A549 (cell line): ENCODE measurements at regions not wholly inside any gene's neighbourhood (a gene's known extent, or its start where the extent isn't known, plus 50 kb on each side); places are given as distances from the start of the nearest gene placed in this dataset.

Experiments used
- ATAC-seq, 2 experiments: fragments of 200-7000 bp in 1 of 2; fragments of >200 bp in 1 of 2; cut with Nextera tagmentation in 1 of 2; cut with Tn5 transposase in 1 of 2; 3 replicates each; pipeline versions ENCODE4 v1.8.0 to v1.9.1; 2018 to 2020; ENCODE audit warnings: mild to moderate bottlenecking in 1 of 2, moderate library complexity in 1 of 2
- CTCF ChIA-PET: fragments of 300-600 bp; sonication (Branson Sonifier 250); formaldehyde crosslinking; extraction: SDS; loops from one replicate; lab custom pipeline; 2021; ENCODE audit warnings: antibody characterized with exemption, inconsistent platforms; lab: Yijun Ruan, JAX
- POLR2A ChIA-PET: fragments of 350-600 bp; formaldehyde crosslinking; extraction: SDS; loops from one replicate; lab custom pipeline; 2021; ENCODE audit warnings: antibody characterized with exemption, inconsistent platforms; lab: Yijun Ruan, JAX
- DNase-seq, 2 experiments: peaks; one replicate each; pipeline versions ENCODE4 v3.0.0 to v3.0.0-alpha.2; 2011 to 2016; ENCODE audit warnings: low read depth in 1 of 2, low spot score in 1 of 2
- FAIRE-seq: peaks from 2 replicates; lab custom pipeline; 2011; peaks lifted over from hg19 to GRCh38; lab: Jason Lieb, UNC
- H3K27ac ChIP-seq, 2 experiments: fragments of >200 bp; sonication (Bioruptor Twin); formaldehyde crosslinking; 3 replicates each; pipeline ENCODE4 v1.5.1; 2016 to 2017
- H3K4me1 ChIP-seq: fragments of >200 bp; sonication (Bioruptor Twin); formaldehyde crosslinking; 3 replicates; pipeline ENCODE4 v1.6.1; 2016
- H3K4me2 ChIP-seq: fragments of >200 bp; sonication (Bioruptor Twin); formaldehyde crosslinking; 3 replicates; pipeline ENCODE4 v1.6.1; 2016
- H3K4me3 ChIP-seq: fragments of >200 bp; sonication (Bioruptor Twin); formaldehyde crosslinking; 3 replicates; pipeline ENCODE4 v1.5.1; 2016
- H3K9me3 ChIP-seq: fragments of >200 bp; sonication (Bioruptor Twin); formaldehyde crosslinking; 3 replicates; pipeline ENCODE4 v1.6.1; 2016
- BHLHE40 ChIP-seq: IDR thresholded peaks from 2 replicates; pipeline ENCODE4 v1.6.1; 2012; ENCODE audit warnings: low read depth, low read length, inconsistent platforms
- CBX2 ChIP-seq: fragments of 200-600 bp; sonication (generic); IDR thresholded peaks from 2 replicates; pipeline ENCODE4 v1.6.1; 2016; ENCODE audit warnings: low read depth, mild to moderate bottlenecking, borderline replicate concordance
- CHD4 ChIP-seq: fragments of 200-600 bp; sonication (generic); IDR thresholded peaks from 2 replicates; pipeline ENCODE4 v1.6.1; 2016; ENCODE audit warnings: antibody characterized with exemption, mild to moderate bottlenecking, borderline replicate concordance
- EHF ChIP-seq: fragments of 250-450 bp; sonication (Bioruptor Pico); IDR thresholded peaks from 2 replicates; pipeline ENCODE4 v1.5.0; 2020; ENCODE audit warnings: mild to moderate bottlenecking
- EHMT2 ChIP-seq: fragments of 200-600 bp; sonication (generic); IDR thresholded peaks from 2 replicates; pipeline ENCODE4 v1.6.1; 2016; ENCODE audit warnings: antibody characterized with exemption, low read depth, mild to moderate bottlenecking, moderate library complexity
- EP300 ChIP-seq, 2 experiments: fragments of >200 bp; sonication (Bioruptor Twin); formaldehyde crosslinking; IDR thresholded peaks; 2 replicates in 1 of 2; 3 replicates in 1 of 2; pipeline ENCODE4 v1.6.1; 2016 to 2017
- FOSB ChIP-seq: fragments of 250-450 bp; sonication (Bioruptor Pico); IDR thresholded peaks from 2 replicates; pipeline ENCODE4 v1.5.0; 2020; ENCODE audit warnings: mild to moderate bottlenecking, moderate library complexity
- FOXS1 ChIP-seq: fragments of 250-450 bp; sonication (Bioruptor Pico); IDR thresholded peaks from 2 replicates; pipeline ENCODE4 v1.5.0; 2020; ENCODE audit warnings: mild to moderate bottlenecking, moderate library complexity
- HDAC2 ChIP-seq: fragments of 200-600 bp; sonication (generic); IDR thresholded peaks from 2 replicates; pipeline ENCODE4 v1.6.1; 2016
- HEYL ChIP-seq: fragments of 250-450 bp; sonication (Bioruptor Pico); IDR thresholded peaks from 2 replicates; pipeline ENCODE4 v1.8.0; 2021; ENCODE audit warnings: mild to moderate bottlenecking, moderate library complexity
- HOXB13 ChIP-seq: fragments of 250-450 bp; sonication (Bioruptor Pico); IDR thresholded peaks from 2 replicates; pipeline ENCODE4 v1.5.0; 2020; ENCODE audit warnings: low read depth, mild to moderate bottlenecking, moderate library complexity
- HOXB5 ChIP-seq: fragments of 250-450 bp; sonication (Bioruptor Pico); IDR thresholded peaks from 2 replicates; pipeline ENCODE4 v1.5.0; 2020; ENCODE audit warnings: mild to moderate bottlenecking, moderate library complexity
- JUN ChIP-seq, 2 experiments: fragments of >200 bp; sonication (Bioruptor Twin); formaldehyde crosslinking; IDR thresholded peaks; 2 replicates in 1 of 2; 3 replicates in 1 of 2; pipeline ENCODE4 v1.6.1; 2016 to 2017
- MAZ ChIP-seq: fragments of 150-350 bp; IDR thresholded peaks from 2 replicates; pipeline ENCODE4 v1.6.1; 2014; ENCODE audit warnings: antibody characterized with exemption, low read depth, low read length, borderline replicate concordance
- MYC ChIP-seq: IDR thresholded peaks from 2 replicates; pipeline ENCODE4 v1.6.1; 2012; ENCODE audit warnings: mild to moderate bottlenecking, inconsistent platforms, low read length, improper control_type of control experiment, borderline replicate concordance
- NPAS2 ChIP-seq: fragments of 250-450 bp; sonication (Bioruptor Pico); IDR thresholded peaks from 2 replicates; pipeline ENCODE4 v1.8.0; 2022; ENCODE audit warnings: mild to moderate bottlenecking, moderate library complexity, borderline replicate concordance
- NR3C1 ChIP-seq: fragments of >200 bp; sonication (Bioruptor Twin); formaldehyde crosslinking; IDR thresholded peaks from 3 replicates; pipeline ENCODE4 v1.6.1; 2017
- SMC3 ChIP-seq: fragments of >200 bp; sonication (Bioruptor Twin); formaldehyde crosslinking; IDR thresholded peaks from 3 replicates; pipeline ENCODE4 v1.6.1; 2018; ENCODE audit warnings: inconsistent platforms
- SREBF2 ChIP-seq: fragments of 450-650 bp; IDR thresholded peaks from 2 replicates; pipeline ENCODE4 v1.6.1; 2014; ENCODE audit warnings: mild to moderate bottlenecking, moderate library complexity
- ZFP36 ChIP-seq: fragments of 450-650 bp; IDR thresholded peaks from 2 replicates; pipeline ENCODE4 v1.6.1; 2014; ENCODE audit warnings: borderline replicate concordance; ENCODE audit not compliant: partially characterized antibody
- WGBS: methylation state at CpG from one replicate; pipeline ENCODE4 v1.1.6; 2017; ENCODE audit errors: missing lambda C conversion rate; 5-methylcytosine and 5-hydroxymethylcytosine counted together
- TF ChIP-seq, protein P1 (sequence below): fragments of >200 bp; sonication (Bioruptor Twin); formaldehyde crosslinking; IDR thresholded peaks from 2 replicates; pipeline ENCODE4 v1.6.1; 2016
- TF ChIP-seq, protein P2 (sequence below): fragments of 150-350 bp; IDR thresholded peaks from 2 replicates; pipeline ENCODE4 v1.6.1; 2014; ENCODE audit warnings: low read depth, mild to moderate bottlenecking, low read length
- TF ChIP-seq, protein P3 (sequence below): IDR thresholded peaks from 2 replicates; pipeline ENCODE4 v1.6.1; 2012
- TF ChIP-seq, protein P4 (sequence below): IDR thresholded peaks from 2 replicates; pipeline ENCODE4 v1.6.1; 2012; ENCODE audit warnings: low read depth, borderline replicate concordance
- TF ChIP-seq, protein P5 (sequence below): IDR thresholded peaks from 2 replicates; pipeline ENCODE4 v1.6.1; 2012
- TF ChIP-seq, protein P6 (sequence below): fragments of 200-600 bp; sonication (generic); IDR thresholded peaks from 2 replicates; pipeline ENCODE4 v1.6.1; 2016; ENCODE audit warnings: antibody characterized with exemption, mild to moderate bottlenecking, moderate library complexity

DNA sequence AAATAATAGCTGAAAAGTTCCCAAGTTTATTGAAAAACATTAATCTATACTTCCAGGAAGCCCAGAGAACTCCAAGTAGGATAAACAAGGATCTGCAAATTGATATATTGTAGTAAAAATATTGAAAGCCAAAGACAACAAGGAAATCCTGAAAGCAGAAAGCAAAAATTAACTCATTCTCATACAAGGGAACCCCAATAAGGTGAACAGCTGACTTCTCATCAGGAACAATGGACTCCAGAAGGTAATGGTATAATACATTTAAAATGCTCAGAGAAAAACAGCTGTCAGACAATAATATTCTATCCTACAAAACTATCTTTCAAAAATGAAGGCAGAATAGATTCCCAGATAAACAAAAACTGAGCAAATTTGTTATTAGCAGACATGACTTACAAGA is 138.1 kb upstream of the BMP4 start:
- no peak for DNase-seq

DNA sequence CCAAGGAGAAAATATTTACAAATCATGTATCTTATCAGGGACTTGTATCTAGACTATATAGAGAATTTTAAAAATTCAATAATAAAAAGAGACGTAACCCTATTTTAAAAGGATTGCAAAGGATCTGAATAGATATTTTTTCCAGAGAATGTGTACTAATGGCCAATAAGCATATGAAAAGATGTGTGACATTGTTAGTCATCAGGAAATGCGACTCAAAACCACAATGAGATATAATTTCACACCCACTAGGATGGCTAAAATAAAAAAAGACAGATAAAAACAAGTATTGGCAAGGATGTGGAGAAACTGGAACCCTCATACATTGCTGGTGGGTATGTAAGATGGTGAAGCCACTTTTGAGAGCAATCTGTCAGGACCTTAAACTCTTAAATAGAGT is 141.9 kb upstream of the BMP4 start:
- ATAC-seq (no peak), DNase-seq (no peak), FAIRE-seq (no peak)
- POLR2A ChIA-PET, result no interaction called here
- Histone ChIP-seq H3K9me3 (peaks cover 15% of the 10 kb centered on the region; the same call in 2 of the 3 replicates), H3K4me3 (no peak overlapping the region), H3K4me1 (no peaks in the 10 kb centered on the region), H3K27ac (no peak overlapping the region), H3K4me2 (no peak overlapping the region)
- 63% methylated on average over 2 of the region's 2 CpGs for WGBS
- CTCF ChIA-PET, result no interaction called here
- TF ChIP-seq NR3C1, result no peak
- TF ChIP-seq HOXB13 (CRISPR knock-in tag), result no peak
- no peak for TF ChIP-seq MYC
- TF ChIP-seq, protein P1, sequence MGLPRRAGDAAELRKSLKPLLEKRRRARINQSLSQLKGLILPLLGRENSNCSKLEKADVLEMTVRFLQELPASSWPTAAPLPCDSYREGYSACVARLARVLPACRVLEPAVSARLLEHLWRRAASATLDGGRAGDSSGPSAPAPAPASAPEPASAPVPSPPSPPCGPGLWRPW, result no peak
- no peak for TF ChIP-seq SMC3
- TF ChIP-seq, protein P2, sequence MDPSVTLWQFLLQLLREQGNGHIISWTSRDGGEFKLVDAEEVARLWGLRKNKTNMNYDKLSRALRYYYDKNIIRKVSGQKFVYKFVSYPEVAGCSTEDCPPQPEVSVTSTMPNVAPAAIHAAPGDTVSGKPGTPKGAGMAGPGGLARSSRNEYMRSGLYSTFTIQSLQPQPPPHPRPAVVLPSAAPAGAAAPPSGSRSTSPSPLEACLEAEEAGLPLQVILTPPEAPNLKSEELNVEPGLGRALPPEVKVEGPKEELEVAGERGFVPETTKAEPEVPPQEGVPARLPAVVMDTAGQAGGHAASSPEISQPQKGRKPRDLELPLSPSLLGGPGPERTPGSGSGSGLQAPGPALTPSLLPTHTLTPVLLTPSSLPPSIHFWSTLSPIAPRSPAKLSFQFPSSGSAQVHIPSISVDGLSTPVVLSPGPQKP, result no peak
- TF ChIP-seq CBX2, result no peak
- TF ChIP-seq HDAC2, result no peak
- TF ChIP-seq BHLHE40, result no peak
- TF ChIP-seq SREBF2, result no peak

More for the DNA sequence above, 138.1 kb upstream of the BMP4 start:
- TF ChIP-seq, protein P1, result no peak
- TF ChIP-seq MYC (no peak), NR3C1 (no peak), EP300 (IDR thresholded peaks at IDR 0.05) (no peak), MAZ (no peak), NPAS2 (CRISPR knock-in tag) (no peak), JUN (IDR thresholded peaks at IDR 0.05) (no peak), CHD4 (no peak), EHMT2 (no peak), HEYL (CRISPR knock-in tag) (no peak), FOSB (CRISPR knock-in tag) (no peak), FOXS1 (CRISPR knock-in tag) (no peak), HOXB5 (CRISPR knock-in tag) (no peak), EHF (CRISPR knock-in tag) (no peak), HDAC2 (no peak), ZFP36 (no peak)
- TF ChIP-seq, protein P3, sequence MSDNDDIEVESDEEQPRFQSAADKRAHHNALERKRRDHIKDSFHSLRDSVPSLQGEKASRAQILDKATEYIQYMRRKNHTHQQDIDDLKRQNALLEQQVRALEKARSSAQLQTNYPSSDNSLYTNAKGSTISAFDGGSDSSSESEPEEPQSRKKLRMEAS, result no peak
- TF ChIP-seq, protein P4, sequence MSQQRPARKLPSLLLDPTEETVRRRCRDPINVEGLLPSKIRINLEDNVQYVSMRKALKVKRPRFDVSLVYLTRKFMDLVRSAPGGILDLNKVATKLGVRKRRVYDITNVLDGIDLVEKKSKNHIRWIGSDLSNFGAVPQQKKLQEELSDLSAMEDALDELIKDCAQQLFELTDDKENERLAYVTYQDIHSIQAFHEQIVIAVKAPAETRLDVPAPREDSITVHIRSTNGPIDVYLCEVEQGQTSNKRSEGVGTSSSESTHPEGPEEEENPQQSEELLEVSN, result no peak
- TF ChIP-seq, protein P5, sequence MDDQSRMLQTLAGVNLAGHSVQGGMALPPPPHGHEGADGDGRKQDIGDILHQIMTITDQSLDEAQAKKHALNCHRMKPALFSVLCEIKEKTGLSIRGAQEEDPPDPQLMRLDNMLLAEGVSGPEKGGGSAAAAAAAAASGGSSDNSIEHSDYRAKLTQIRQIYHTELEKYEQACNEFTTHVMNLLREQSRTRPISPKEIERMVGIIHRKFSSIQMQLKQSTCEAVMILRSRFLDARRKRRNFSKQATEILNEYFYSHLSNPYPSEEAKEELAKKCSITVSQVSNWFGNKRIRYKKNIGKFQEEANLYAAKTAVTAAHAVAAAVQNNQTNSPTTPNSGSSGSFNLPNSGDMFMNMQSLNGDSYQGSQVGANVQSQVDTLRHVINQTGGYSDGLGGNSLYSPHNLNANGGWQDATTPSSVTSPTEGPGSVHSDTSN, result no peak
- TF ChIP-seq, protein P6, sequence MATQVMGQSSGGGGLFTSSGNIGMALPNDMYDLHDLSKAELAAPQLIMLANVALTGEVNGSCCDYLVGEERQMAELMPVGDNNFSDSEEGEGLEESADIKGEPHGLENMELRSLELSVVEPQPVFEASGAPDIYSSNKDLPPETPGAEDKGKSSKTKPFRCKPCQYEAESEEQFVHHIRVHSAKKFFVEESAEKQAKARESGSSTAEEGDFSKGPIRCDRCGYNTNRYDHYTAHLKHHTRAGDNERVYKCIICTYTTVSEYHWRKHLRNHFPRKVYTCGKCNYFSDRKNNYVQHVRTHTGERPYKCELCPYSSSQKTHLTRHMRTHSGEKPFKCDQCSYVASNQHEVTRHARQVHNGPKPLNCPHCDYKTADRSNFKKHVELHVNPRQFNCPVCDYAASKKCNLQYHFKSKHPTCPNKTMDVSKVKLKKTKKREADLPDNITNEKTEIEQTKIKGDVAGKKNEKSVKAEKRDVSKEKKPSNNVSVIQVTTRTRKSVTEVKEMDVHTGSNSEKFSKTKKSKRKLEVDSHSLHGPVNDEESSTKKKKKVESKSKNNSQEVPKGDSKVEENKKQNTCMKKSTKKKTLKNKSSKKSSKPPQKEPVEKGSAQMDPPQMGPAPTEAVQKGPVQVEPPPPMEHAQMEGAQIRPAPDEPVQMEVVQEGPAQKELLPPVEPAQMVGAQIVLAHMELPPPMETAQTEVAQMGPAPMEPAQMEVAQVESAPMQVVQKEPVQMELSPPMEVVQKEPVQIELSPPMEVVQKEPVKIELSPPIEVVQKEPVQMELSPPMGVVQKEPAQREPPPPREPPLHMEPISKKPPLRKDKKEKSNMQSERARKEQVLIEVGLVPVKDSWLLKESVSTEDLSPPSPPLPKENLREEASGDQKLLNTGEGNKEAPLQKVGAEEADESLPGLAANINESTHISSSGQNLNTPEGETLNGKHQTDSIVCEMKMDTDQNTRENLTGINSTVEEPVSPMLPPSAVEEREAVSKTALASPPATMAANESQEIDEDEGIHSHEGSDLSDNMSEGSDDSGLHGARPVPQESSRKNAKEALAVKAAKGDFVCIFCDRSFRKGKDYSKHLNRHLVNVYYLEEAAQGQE, result no peak
- CTCF ChIA-PET, result interaction anchor here (1.6 kb wide), 1 partner anchor 10 kb away, joined by 3 read pairs; no protein-coding TSS in a partner anchor
- ATAC-seq, result no peak
- Histone ChIP-seq H3K9me3 (peaks cover 18% of the 10 kb centered on the region; the same call in 2 of the 3 replicates), H3K4me2 (no peak overlapping the region), H3K27ac (no peak overlapping the region), H3K4me3 (no peak overlapping the region), H3K4me1 (no peaks in the 10 kb centered on the region)
- no peak for FAIRE-seq
- POLR2A ChIA-PET, result no interaction called here
